H9 (cell line): ENCODE measurements at regions not wholly inside any gene's neighbourhood (a gene's known extent, or its start where the extent isn't known, plus 50 kb on each side); places are given as distances from the start of the nearest gene placed in this dataset.

ENCODE experiments used
- DNase-seq: peaks from one replicate; pipeline ENCODE4 v3.0.0-alpha.2; 2017
- H2AFZ ChIP-seq: one replicate; pipeline ENCODE4 v1.6.1; 2013; ENCODE audit warnings: mild to moderate bottlenecking, low read length, control low read depth, moderate library complexity
- H2AK5ac ChIP-seq: 2 replicates; pipeline ENCODE4 v1.6.1; 2013; ENCODE audit warnings: low read length, control low read depth, mixed read lengths; ENCODE audit not compliant: insufficient read length
- H2BK120ac ChIP-seq: one replicate; pipeline ENCODE4 v1.6.1; 2013; ENCODE audit warnings: low read depth, mild to moderate bottlenecking, low read length, control low read depth, inconsistent platforms; ENCODE audit not compliant: poor library complexity, severe bottlenecking
- H2BK12ac ChIP-seq: 2 replicates; pipeline ENCODE4 v1.6.1; 2013; ENCODE audit warnings: low read length, control low read depth, mixed read lengths, low read depth; ENCODE audit not compliant: insufficient read length
- H2BK15ac ChIP-seq: 2 replicates; pipeline ENCODE4 v1.6.1; 2013; ENCODE audit warnings: low read depth, low read length, control low read depth
- H2BK20ac ChIP-seq: one replicate; pipeline ENCODE4 v1.6.1; 2013; ENCODE audit warnings: low read depth, mild to moderate bottlenecking, low read length, control low read depth, inconsistent platforms; ENCODE audit not compliant: poor library complexity, severe bottlenecking
- H2BK5ac ChIP-seq: 2 replicates; pipeline ENCODE4 v1.6.1; 2013; ENCODE audit warnings: low read length, control low read depth, mixed read lengths; ENCODE audit not compliant: insufficient read length
- H3K14ac ChIP-seq: 2 replicates; pipeline ENCODE4 v1.6.1; 2013; ENCODE audit warnings: low read length, control low read depth; ENCODE audit not compliant: insufficient read depth
- H3K18ac ChIP-seq: 2 replicates; pipeline ENCODE4 v1.6.1; 2013; ENCODE audit warnings: low read depth, mild to moderate bottlenecking, mixed read lengths, low read length, control low read depth; ENCODE audit not compliant: insufficient read length
- H3K23ac ChIP-seq: 2 replicates; pipeline ENCODE4 v1.6.1; 2013; ENCODE audit warnings: low read length, control low read depth, mixed read lengths, low read depth; ENCODE audit not compliant: insufficient read length
- H3K23me2 ChIP-seq: 2 replicates; pipeline ENCODE4 v1.6.1; 2013; ENCODE audit warnings: low read depth, mild to moderate bottlenecking, mixed read lengths, low read length, control low read depth; ENCODE audit not compliant: insufficient read length, poor library complexity, severe bottlenecking
- H3K27ac ChIP-seq: 2 replicates; pipeline ENCODE4 v1.5.1; 2013; ENCODE audit warnings: low read length, control low read depth, mixed read lengths, low read depth; ENCODE audit not compliant: insufficient read length
- H3K27me3 ChIP-seq: 2 replicates; pipeline ENCODE4 v1.6.1; 2013; ENCODE audit warnings: low read length, control low read depth, inconsistent platforms; ENCODE audit not compliant: insufficient read depth
- H3K4ac ChIP-seq: 2 replicates; pipeline ENCODE4 v1.6.1; 2013; ENCODE audit warnings: low read depth, mild to moderate bottlenecking, control low read depth, inconsistent platforms, low read length, moderate library complexity
- H3K4me1 ChIP-seq: 2 replicates; pipeline ENCODE4 v1.6.1; 2013; ENCODE audit warnings: low read length, control low read depth, inconsistent platforms; ENCODE audit not compliant: insufficient read depth
- H3K4me2 ChIP-seq: 2 replicates; pipeline ENCODE4 v1.6.1; 2013; ENCODE audit warnings: low read length, control low read depth, mixed read lengths; ENCODE audit not compliant: insufficient read length, insufficient read depth
- H3K56ac ChIP-seq: 2 replicates; pipeline ENCODE4 v1.6.1; 2013; ENCODE audit warnings: low read depth, mild to moderate bottlenecking, mixed read lengths, low read length, control low read depth; ENCODE audit not compliant: insufficient read length
- H3K79me1 ChIP-seq: 2 replicates; pipeline ENCODE4 v1.6.1; 2013; ENCODE audit warnings: low read depth, mild to moderate bottlenecking, moderate library complexity, low read length, control low read depth, inconsistent platforms; ENCODE audit not compliant: insufficient read depth, poor library complexity, severe bottlenecking
- H3K79me2 ChIP-seq: 2 replicates; pipeline ENCODE4 v1.6.1; 2013; ENCODE audit warnings: low read length, control low read depth, inconsistent platforms; ENCODE audit not compliant: insufficient read depth
- H3K9ac ChIP-seq: 2 replicates; pipeline ENCODE4 v1.6.1; 2013; ENCODE audit warnings: low read length, control low read depth, mixed read lengths; ENCODE audit not compliant: insufficient read length; ENCODE audit errors: extremely low read depth
- H3K9me3 ChIP-seq: one replicate; pipeline ENCODE4 v1.6.1; 2013; ENCODE audit warnings: low read depth, low read length, inconsistent platforms; ENCODE audit not compliant: control insufficient read depth
- H3T11ph ChIP-seq: one replicate; pipeline ENCODE4 v1.6.1; 2013; ENCODE audit warnings: mild to moderate bottlenecking, low read length, control low read depth, inconsistent platforms
- H4K20me1 ChIP-seq: one replicate; pipeline ENCODE4 v1.6.1; 2013; ENCODE audit not compliant: control insufficient read depth, insufficient read length, insufficient read depth
- H4K5ac ChIP-seq: 2 replicates; pipeline ENCODE4 v1.6.1; 2013; ENCODE audit warnings: low read depth, mild to moderate bottlenecking, mixed read lengths, low read length, control low read depth; ENCODE audit not compliant: insufficient read length
- H4K8ac ChIP-seq: replicated peaks from 2 replicates; pipeline ENCODE4 v1.6.1; 2013; ENCODE audit warnings: low read length, control low read depth, mixed read lengths, low read depth; ENCODE audit not compliant: insufficient read length
- H4K91ac ChIP-seq: 2 replicates; pipeline ENCODE4 v1.6.1; 2013; ENCODE audit warnings: low read depth, mild to moderate bottlenecking, moderate library complexity, mixed read lengths, low read length, control low read depth; ENCODE audit not compliant: insufficient read length
- H3K27ac Mint-ChIP-seq, 3 experiments: 2 replicates in 2 of 3; 3 replicates in 1 of 3; pipeline ENCODE4 v1.8.0; 2020 to 2021; ENCODE audit warnings: mixed read lengths in 3 of 3, mild to moderate bottlenecking in 1 of 3, moderate library complexity in 1 of 3
- H3K27me3 Mint-ChIP-seq: 2 replicates; pipeline ENCODE4 v1.8.0; 2021; ENCODE audit warnings: low read depth, mild to moderate bottlenecking, moderate library complexity, mixed read lengths
- H3K36me3 Mint-ChIP-seq, 3 experiments: 2 replicates in 2 of 3; 3 replicates in 1 of 3; pipeline ENCODE4 v1.8.0; 2020 to 2021; ENCODE audit warnings: low read depth in 3 of 3, mixed read lengths in 3 of 3; ENCODE audit not compliant: insufficient read depth in 1 of 3
- H3K4me1 Mint-ChIP-seq, 2 experiments: 2 replicates each; pipeline ENCODE4 v1.8.0; 2020; ENCODE audit warnings: mixed read lengths in 2 of 2
- H3K4me3 Mint-ChIP-seq, 2 experiments: 2 replicates in 1 of 2; 3 replicates in 1 of 2; pipeline ENCODE4 v1.8.0; 2020 to 2021; ENCODE audit warnings: mild to moderate bottlenecking in 2 of 2, mixed read lengths in 2 of 2, moderate library complexity in 1 of 2
- H3K9me3 Mint-ChIP-seq, 2 experiments: 2 replicates in 1 of 2; 3 replicates in 1 of 2; pipeline ENCODE4 v1.8.0; 2020; ENCODE audit warnings: mild to moderate bottlenecking in 2 of 2, mixed read lengths in 2 of 2, moderate library complexity in 1 of 2
- CTCF ChIP-seq: fragments of 200-600 bp; sonication (generic); conservative IDR thresholded peaks from 3 replicates; pipeline ENCODE4 v1.8.0; 2021; ENCODE audit warnings: antibody characterized with exemption, mild to moderate bottlenecking
- WGBS: extraction: QIAGEN DNeasy Blood & Tissue Kit; methylation state at CpG from one replicate; pipeline ENCODE4 v1.1.7; 2013; ENCODE audit warnings: missing lambda C conversion rate, low lambda C conversion rate, mixed read lengths; ENCODE audit not compliant: insufficient read length; ENCODE audit errors: extremely low coverage; 5-methylcytosine and 5-hydroxymethylcytosine counted together

GRCh38 chr4:157992948-157993839 is 179.6 kb downstream of the GASK1B start:
- Histone ChIP-seq H3K4ac (no peak overlapping the region), H2BK5ac (no peak overlapping the region), H4K8ac (no peak overlapping the region), H3K18ac (no peak overlapping the region), H3K79me2 (no peaks in the 10 kb centered on the region), H2BK20ac (no peak overlapping the region), H4K5ac (no peak overlapping the region), H3K14ac (no peak overlapping the region), H3K27ac (no peak overlapping the region), H3K4me2 (no peak overlapping the region), H2BK15ac (no peak overlapping the region), H3K23me2 (no peaks in the 10 kb centered on the region), H2AK5ac (no peak overlapping the region), H3T11ph (no peak overlapping the region), H3K56ac (no peak overlapping the region), H3K79me1 (no peaks in the 10 kb centered on the region), H2BK120ac (no peak overlapping the region), H4K91ac (no peak overlapping the region), H3K23ac (no peak overlapping the region), H2AFZ (no peak overlapping the region), H3K27me3 (no peaks in the 10 kb centered on the region), H4K20me1 (no peaks in the 10 kb centered on the region), H2BK12ac (no peak overlapping the region), H3K4me1 (no peaks in the 10 kb centered on the region), H3K9me3 (no peaks in the 10 kb centered on the region), H3K9ac (no peak overlapping the region)
- DNase-seq = no peak
- WGBS = no CpG with 5 or more reads among the region's 4 CpGs
- H3K9me3 Mint-ChIP-seq = no peaks in the 10 kb centered on the region
- no peak for TF ChIP-seq CTCF
- H3K36me3 Mint-ChIP-seq = no peaks in the 10 kb centered on the region
- peaks cover 0 to 5% of the 10 kb centered on the region in 2 experiments; a peak in 1 of 4 replicates for H3K4me1 Mint-ChIP-seq
- H3K27me3 Mint-ChIP-seq = no peaks in the 10 kb centered on the region
- no peak overlapping the region for H3K4me3 Mint-ChIP-seq
- no peak overlapping the region for H3K27ac Mint-ChIP-seq
